GM19351 (cell line): ENCODE measurements at regions not wholly inside any gene's neighbourhood (a gene's known extent, or its start where the extent isn't known, plus 50 kb on each side); places are given as distances from the start of the nearest gene placed in this dataset.

Experiments used
- ATAC-seq: cut with Tn5 transposase; IDR thresholded peaks from one replicate; pipeline ENCODE4 v1.9.1; 2021; ENCODE audit warnings: mild to moderate bottlenecking, moderate library complexity; ENCODE audit not compliant: unreplicated experiment

DNA sequence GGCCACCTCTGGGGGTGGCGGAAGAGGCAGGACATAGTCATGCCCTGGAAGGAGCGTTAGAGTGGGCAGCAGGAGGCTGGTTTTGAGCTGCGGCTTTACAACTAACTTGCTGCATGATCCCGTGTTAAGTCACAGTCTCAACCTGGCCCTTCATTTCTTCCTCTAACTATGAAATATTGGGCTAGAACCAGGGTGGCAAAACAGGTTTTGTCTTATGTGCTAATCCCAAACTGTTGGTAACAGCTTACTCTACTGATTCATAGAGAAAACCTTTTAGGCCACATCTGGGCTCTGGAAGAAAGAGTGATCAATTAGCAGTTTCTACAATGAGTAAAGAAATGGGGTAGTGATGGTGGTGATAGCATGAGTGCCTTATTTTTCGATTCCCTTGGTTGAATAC lies 74.1 kb upstream of the CLINT1 start:
- no peak for ATAC-seq

DNA sequence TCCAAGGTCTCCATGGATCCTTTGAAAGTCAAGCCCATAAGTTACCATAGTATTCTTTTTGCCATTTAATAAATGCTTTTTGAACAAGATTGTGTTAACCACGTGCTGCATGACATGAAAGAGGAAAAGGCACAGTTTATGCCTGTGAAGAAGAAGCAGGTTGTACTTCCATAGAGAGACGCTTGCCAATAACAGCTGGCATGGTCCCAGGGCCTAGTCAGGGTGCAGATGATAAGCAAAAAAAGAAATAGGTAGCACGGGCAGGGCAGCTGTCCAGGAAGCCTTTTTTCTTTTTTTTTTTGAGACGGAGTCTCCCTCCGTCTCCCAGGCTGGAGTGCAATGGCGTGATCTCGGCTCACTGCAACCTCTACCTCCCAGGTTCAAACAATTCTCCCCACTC lies 71.8 kb upstream of the CLINT1 start:
- no peak for ATAC-seq

DNA sequence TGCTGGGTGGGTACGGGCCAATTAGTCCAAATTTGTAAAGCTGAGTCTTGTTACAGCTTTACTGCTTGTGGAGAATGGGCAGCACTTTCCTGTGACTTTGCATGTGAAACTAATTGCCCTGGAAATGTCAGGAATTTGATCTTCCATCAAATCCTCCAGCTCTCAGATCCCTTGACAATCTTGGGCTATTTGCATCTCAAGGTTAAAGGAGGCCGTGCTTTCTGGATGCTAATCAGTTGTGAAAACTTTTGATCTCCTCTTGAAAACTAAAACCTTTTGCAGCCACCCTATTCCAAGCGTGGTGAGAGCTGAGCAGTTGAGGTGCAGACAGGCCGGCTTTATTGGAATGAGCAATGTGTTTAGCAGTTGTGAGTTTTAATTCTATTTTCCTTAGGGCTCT lies 68.0 kb upstream of the CLINT1 start:
- ATAC-seq, result no peak

DNA sequence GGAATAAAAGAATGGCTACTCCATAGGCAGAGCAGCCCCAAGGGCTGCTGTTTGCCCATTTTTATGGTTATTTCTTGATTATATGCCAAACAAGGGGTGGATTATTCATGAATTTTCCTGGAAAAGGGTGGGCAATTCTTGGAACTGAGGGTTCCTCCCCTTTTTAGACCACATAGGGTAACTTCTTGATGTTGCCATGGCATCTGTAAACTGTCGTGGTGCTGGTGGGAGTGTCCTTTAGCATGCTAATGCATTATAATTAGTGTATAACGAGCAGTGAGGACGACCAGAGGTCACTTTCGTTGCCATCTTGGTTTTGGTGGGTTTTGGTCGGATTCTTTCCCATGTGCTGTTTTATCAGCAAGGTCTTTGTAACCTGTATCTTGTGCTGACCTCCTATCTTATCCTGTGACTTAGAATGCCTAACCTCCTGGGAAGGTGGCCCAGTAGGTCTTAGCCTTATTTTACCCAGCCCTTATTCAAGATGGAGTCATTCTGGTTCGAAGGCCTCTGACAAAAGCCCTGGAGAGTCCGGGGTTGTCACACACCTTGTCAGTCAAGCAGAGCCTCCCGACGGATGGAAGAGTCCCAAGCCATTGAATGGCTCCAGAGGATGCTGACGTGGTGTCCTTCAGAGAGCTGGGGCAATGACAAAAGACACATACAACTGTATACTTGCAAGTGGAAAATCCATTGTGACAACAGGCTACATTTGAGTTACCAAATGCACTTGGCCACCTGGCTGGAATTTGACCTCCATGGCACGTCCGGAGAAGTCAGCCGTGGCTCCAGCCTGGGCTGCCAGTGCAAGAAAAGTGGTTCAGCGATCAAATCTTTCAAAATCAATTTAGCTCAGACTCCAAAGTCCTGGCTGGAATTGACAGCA lies 67.1 kb upstream of the CLINT1 start:
- no peak for ATAC-seq

DNA sequence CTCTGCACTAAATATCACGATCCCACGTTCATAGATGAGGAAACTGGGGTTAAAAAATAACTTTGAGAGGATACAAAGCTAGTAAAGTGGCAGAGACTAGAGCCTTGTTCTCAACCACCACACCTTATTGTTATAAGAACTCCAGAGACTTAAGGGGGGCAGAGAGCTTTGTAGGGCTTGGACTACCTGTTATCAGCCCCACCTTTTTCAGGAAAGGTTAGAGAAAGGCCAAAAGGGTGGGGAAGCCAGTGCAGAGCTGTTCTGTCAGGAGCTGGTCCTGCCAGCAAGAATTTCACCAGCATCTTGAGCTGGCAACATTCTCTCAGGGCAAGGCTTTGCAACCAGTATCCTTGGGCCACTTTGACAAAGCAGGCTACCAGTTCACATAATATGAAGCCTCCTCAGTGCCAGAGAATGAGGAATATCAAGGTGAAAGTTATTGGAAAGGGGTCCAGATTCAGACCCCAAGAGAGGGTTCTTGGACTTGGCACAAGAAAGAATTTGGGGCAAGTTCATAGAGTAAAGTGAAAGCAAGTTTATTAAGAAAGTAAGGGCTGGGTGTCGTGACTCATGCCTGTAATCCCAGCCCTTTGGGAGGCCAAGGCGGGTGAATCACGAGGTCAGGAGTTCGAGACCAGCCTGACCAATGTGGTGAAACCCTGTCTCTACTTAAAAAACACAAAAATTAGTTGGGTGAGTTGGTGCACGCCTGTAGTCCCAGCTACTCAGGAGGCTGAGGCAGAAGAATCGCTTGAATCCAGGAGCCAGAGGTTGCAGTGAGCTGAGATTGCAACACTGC lies 66.2 kb upstream of the CLINT1 start:
- no peak for ATAC-seq

DNA sequence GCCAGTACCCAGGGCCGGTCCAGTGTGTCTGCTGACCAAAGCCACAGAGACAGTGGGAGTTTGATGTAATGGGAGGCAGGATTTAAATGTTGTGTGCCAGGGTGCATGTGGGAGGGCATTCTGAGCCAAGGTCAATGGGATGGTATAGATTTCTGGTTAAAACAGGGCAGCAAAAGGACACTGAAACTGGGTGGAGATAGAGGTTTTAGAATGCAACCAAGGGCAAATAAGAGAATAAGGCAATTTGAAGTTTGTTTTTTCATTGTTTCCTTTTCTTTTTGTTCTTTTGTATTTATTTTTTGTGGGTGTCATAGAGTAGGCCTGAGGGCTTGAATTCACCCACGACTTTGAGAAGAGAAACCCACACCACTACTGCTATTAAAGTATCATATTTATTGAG lies 65.5 kb upstream of the CLINT1 start:
- no peak for ATAC-seq

DNA sequence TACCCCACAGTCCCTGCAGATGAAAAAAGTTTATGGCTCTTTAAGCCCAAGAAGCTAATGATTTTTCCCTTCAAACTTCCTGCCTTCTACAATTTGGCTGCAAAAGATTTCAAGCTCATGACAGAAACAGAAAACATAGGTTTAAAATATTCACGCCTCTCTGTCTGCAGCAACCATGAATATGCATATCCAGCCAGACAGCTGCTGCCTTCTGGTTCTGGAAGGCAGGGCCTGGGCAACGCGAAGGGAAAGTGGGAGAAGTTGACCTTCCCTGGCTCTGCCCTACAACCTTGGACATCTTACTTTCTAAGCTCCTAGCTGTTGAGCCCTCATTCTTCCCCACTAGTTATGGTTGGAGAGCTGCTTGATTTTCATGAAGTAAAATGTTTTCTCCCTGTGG lies 64.8 kb upstream of the CLINT1 start:
- ATAC-seq, result no peak

DNA sequence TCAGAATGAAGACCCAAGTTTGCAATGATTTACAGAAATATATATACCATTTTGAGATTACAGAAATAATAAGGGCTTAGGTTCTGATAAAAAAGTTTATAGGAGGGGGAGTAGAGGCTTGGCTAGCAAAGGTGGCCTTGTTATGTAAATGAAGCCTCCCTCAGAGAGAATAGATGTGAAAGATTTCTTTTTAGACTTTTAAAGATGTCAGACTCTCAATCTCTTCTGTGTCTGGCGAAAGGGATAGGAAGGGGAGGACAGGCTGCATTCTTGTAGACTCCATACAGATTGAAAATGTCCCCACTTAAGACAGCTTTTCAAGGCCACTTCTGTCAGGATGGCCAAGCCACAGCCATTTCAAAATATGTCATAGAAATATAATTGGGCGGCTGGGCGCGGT lies 63.1 kb upstream of the CLINT1 start:
- no peak for ATAC-seq

DNA sequence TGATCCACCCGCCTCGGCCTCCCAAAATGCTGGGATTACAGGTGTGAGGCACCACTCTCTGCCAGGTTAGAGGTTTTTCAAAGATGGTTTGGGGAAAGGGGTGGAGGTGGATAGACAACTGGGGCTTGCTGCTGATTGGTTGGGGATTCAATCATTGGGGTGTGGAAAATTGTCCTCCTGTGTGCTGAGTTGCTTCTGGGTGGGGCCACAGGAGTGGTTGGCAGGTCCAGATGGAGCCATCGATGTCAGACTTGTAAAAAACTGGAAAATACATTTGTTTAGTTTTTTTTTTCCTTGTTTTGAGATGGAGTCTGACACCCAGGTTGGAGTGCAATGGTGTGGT lies 61.9 kb upstream of the CLINT1 start:
- ATAC-seq, result no peak

DNA sequence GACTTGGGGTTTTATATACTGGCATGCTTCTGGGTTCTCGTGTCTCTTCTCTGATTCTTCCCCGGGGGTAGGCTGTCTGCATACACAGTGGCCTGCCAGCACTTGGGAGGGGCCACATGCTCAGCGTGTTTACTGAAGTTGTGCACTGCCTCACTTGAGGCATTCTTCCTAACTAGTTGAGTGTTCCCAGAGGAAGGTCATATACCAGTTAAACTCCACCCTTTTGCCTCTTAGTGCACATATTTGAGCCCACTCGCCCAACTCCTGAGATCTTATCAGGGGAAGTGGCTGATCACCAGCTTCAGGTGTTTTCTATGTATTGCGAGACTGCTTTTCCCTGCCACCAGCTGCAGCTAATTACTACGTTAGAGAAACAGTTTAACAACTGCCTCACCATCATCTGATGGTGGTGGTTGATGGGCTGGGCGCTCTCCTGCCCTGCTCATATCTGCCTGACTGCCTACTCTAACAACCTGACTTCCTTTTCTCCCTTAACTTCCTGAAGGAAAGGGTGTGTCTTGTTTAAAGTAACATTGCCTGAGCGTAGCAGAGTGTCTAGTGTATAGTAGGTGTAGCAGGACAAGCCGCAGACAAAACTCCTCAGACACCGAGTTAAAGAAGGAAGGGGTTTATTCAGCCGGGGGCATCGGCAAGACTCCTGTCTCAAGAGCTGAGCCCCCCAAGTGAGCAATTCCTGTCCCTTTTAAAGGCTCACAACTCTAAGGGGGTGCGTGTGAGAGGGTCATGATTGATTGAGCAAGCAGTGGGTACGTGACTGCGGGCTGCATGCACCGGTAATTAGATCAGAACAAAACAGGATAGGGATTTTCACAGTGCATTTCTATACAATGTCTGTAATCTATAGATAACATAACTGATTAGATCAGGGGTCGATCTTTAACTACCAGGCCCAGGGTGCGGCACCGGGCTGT lies 60.1 kb upstream of the CLINT1 start:
- ATAC-seq, result no peak

DNA sequence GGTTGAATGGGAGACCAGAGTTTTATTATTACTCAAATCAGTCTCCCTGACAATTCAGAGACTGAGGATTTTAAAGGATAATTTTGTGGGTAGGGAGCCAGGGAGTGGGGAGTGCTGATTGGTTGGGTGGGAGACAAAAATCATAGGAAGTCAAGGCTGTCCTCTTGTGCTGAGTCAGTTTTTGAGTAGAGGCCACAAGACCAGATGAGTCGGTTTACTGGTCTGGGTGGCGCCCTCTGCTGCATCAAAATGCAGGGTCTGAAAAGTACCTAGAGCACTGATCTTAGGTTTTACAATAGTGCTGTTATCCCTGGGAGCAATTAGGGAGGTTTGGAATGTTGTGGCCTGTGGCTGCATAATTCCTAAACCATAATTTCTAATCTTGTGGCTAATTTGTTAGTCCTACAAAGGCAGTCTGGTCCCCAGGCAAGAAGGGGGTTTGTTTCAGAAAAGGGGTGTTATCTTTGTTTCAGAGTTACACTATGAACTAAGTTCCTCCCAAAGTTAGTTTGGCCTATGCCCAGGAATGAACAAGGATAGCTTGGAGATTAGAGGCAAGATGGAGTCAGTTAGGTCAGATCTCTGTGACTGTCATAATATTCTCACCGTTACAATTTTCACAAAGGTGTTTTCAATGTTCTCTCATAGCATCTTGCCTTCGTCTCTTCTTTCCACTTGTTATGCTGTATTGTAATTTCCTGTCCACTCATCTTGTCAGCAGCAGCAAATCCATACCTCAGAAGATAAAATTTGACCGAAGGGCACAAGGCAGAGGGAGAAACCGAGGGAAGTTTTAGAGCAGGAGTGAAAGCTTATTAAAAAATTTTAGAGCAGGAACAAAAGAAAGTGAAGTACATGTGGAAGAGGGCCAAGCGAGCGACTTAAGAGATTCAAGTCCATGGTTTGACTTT lies 59.2 kb upstream of the CLINT1 start:
- ATAC-seq, result peak; percentile 81

DNA sequence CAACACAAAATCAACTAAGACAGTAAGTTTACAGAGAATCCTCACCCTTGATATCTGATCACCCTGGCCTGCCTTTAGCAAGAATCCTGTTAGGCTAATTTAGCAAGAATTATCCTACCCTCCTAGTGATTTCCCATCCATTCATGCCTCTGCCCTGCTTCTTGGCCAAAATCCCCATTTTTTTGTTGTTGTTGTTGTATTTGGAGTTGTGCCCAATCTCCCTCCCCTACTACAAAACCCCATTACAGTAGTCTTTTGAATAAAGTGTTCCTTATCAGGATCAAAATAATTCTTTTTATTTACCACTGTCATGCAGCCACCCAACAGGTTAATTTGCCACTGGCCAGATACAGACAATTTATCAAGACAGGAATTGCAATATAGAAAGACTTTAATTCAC lies 58.5 kb upstream of the CLINT1 start:
- ATAC-seq, result no peak

DNA sequence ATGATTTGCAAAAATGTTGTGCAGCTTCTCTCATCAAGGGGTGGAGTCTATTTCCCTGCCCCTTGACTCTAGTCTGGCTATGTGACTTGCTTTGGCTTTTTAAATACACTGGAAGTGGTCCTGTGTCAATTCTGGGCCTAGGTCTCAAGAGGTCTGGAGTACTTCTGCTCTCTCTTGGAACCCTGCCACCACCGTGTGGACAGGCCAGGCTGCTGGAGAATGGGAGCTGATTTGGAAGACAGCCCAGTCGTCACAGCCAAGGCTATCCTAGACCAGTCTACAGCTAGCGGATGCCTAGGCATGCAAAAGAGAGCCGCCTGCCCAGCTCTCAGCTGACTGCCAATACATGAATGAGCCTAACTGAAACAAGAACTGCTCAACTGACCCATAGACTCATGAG lies 56.7 kb upstream of the CLINT1 start:
- ATAC-seq, result no peak

DNA sequence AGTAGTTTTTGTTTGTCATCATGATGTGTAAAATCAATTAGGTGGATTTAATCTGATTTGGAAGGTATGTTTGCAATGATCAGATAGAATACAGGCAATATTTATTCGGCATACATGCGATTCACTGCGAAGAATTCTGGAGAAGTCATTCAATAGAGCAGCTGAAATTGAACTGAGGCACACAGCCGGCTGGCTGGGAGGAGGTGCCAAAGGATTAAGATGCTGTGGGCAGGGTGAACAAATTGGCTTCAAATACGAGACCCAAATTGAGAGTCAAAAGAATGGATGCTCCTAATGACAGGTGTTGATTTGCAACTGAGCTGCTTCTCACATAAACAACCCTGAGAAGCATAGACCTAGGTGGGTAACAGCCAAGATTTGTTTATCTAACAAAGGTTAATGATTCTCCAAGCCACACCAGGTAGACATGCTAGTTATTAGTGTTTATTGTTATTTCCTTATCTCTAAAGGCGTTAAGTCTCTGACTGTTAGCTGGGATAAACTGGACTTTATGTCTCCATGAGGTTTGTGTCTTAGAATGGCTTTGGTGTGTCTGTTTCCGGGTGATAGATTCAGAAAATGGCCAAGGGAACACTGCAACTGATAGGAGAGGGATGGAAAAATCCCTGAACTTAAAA lies 55.3 kb upstream of the CLINT1 start:
- ATAC-seq, result no peak

DNA sequence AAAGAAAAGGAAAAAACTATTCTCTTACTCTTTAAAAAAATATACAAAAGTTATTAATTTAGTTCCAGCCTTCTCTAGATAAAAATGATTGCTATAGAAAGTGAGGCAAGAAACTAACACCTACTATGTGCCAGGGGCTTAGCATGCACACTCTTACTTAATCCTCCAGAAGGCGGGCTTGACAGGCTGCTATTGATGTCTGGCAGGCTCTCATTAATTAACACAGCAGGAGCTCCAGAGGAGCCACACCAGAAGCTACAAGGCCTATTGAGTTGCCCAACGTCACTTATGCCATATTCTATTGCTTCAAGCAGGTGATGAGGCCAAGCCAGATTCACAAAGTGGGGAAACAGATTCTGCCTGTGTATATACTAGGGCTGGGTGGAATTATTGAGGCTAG lies 54.6 kb upstream of the CLINT1 start:
- no peak for ATAC-seq

DNA sequence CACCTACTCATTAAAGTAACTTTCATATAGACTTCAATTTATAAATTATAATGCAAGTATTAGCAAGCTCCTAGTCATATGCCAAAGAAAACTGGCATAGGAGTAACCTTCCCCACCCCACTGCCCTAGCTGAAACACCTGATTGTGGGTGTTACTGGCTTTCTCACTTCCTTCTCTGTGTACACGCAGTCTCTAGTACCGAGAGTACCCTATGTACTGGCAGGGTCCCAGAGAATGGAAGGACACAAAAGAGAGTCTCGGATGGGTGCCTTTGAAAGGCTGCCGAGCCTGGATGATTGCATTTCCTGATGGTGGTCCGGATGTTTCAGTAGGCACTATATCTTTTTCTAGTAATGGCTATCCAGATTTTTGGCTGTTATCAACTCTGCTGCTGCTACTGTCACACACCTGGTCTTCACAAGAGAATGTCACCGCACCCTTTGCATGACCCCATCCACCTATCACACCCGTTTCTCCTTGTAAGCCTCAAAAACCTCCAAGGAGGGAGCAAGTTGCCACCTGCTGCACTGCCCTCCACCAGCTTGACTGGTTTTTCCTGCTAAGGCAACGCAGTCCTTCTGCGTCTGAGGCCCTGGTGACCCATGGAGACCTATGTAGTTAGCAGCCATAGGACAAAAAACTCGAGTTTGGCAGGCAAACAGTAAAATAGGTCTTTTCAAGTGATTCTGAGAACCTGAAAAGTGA lies 53.8 kb upstream of the CLINT1 start:
- ATAC-seq, result peak; percentile 99

DNA sequence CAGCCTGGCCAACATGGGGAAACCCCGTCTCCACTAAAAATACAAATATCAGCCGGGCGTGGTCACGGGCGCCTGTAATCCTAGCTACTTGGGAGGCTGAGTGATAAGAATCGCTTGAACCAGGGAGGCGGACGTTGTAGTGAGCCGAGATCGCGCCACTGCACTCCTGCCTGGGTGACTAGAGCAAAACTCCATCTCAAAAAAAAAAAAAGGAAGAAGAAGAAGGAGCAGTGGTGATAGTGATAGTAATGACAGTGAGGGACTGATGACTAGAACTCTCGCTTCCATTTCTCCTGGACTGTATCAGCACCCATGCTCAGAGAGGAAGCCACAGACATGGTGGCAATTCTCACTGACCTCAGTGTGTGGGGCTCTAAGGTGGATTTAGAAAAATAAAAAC lies 52.6 kb upstream of the CLINT1 start:
- no peak for ATAC-seq
